Small intestine (tissue), 7 donors: ENCODE measurements at regions not wholly inside any gene's neighbourhood (a gene's known extent, or its start where the extent isn't known, plus 50 kb on each side); places are given as distances from the start of the nearest gene placed in this dataset.

Experiments
- DNase-seq, 2 donors: peaks; one replicate each; pipeline versions ENCODE4 v3.0.0 to v3.0.0-alpha.2; 2013
- FAIRE-seq: peaks from 2 replicates; lab custom pipeline; 2012; peaks lifted over from hg19 to GRCh38; lab: Jason Lieb, UNC
- H3K27ac ChIP-seq, 3 donors: one replicate each; pipeline ENCODE4 v1.5.1; 2013; ENCODE audit warnings: low read length in 2 of 3, mild to moderate bottlenecking in 2 of 3, control low read depth in 1 of 3, inconsistent platforms in 1 of 3, low read depth in 1 of 3, moderate library complexity in 1 of 3
- H3K27me3 ChIP-seq, 3 donors: one replicate each; pipeline ENCODE4 v1.6.1; 2013; ENCODE audit warnings: low read length in 3 of 3, inconsistent platforms in 1 of 3; ENCODE audit not compliant: control insufficient read depth in 3 of 3, insufficient read depth in 3 of 3
- H3K36me3 ChIP-seq, 3 donors: one replicate each; pipeline ENCODE4 v1.6.1; 2013; ENCODE audit warnings: low read length in 3 of 3, inconsistent platforms in 1 of 3, low read depth in 1 of 3, mild to moderate bottlenecking in 1 of 3, moderate library complexity in 1 of 3; ENCODE audit not compliant: control insufficient read depth in 3 of 3, insufficient read depth in 2 of 3
- H3K4me1 ChIP-seq, 3 donors: one replicate each; pipeline ENCODE4 v1.6.1; 2013; ENCODE audit warnings: low read length in 2 of 3, inconsistent platforms in 1 of 3, low read depth in 1 of 3, mild to moderate bottlenecking in 1 of 3, moderate library complexity in 1 of 3; ENCODE audit not compliant: control insufficient read depth in 3 of 3, insufficient read depth in 2 of 3
- H3K4me3 ChIP-seq, 3 donors: one replicate each; pipeline ENCODE4 v1.5.1; 2013; ENCODE audit warnings: low read length in 3 of 3, control low read depth in 1 of 3, inconsistent platforms in 1 of 3, low read depth in 1 of 3, mild to moderate bottlenecking in 1 of 3, moderate library complexity in 1 of 3
- H3K9me3 ChIP-seq, 2 donors: one replicate each; pipeline ENCODE4 v1.6.1; 2013; ENCODE audit warnings: low read depth in 1 of 2, low read length in 1 of 2; ENCODE audit not compliant: control insufficient read depth in 2 of 2, insufficient read depth in 1 of 2
- WGBS, 3 donors: extraction: QIAGEN DNeasy Blood & Tissue Kit; methylation state at CpG; one replicate each; pipeline ENCODE4 v1.1.7; 2013; 5-methylcytosine and 5-hydroxymethylcytosine counted together
- donor health status: healthy with polysubstance abuse.
- donor health status: control.
- donor health status: control.
- donor health status: Bipolar disorder and iron deficiency.
- donor health status: healthy.

- Histone ChIP-seq H3K9me3 (peaks cover 0 to 43% of the 10 kb centered on the region in 2 donors), H3K4me3 (no peak overlapping the region), H3K27ac (no peak overlapping the region), H3K27me3 (no peaks in the 10 kb centered on the region), H3K4me1 (no peaks in the 10 kb centered on the region), H3K36me3 (no peaks in the 10 kb centered on the region)
- DNase-seq (no peak), FAIRE-seq (no peak)
- WGBS, 3 donors = 79 to 87% (median 84%) methylated on average over 8 of the region's 8 CpGs
Measured at GRCh38 chr10:37640301-37640700, 217.1 kb downstream of the ZNF248 start.

- no peak for FAIRE-seq
- peaks cover 1 to 53% of the 10 kb centered on the region in 2 donors for H3K9me3 ChIP-seq
Measured at GRCh38 chr10:37639200-37639599, 218.2 kb downstream of the ZNF248 start.

GRCh38 chr10:37638569-37638968 is 218.8 kb downstream of the ZNF248 start:
- Histone ChIP-seq H3K36me3 (no peaks in the 10 kb centered on the region), H3K4me3 (no peak overlapping the region), H3K4me1 (no peaks in the 10 kb centered on the region), H3K9me3 (peaks cover 1 to 59% of the 10 kb centered on the region in 2 donors), H3K27me3 (no peaks in the 10 kb centered on the region), H3K27ac (no peak overlapping the region)
- 50 to 82% (median 62%) methylated on average over 1 of the region's 1 CpG for WGBS, 3 donors
- FAIRE-seq (no peak), DNase-seq (no peak)

More at GRCh38 chr10:37639200-37639599, 218.2 kb downstream of the ZNF248 start:
- WGBS, 3 donors = 70 to 83% (median 72%) methylated on average over 4 to 5 of the region's 5 CpGs
- DNase-seq = no peak
- Histone ChIP-seq H3K36me3 (no peaks in the 10 kb centered on the region), H3K4me3 (no peak overlapping the region), H3K27me3 (no peaks in the 10 kb centered on the region), H3K27ac (no peak overlapping the region), H3K4me1 (no peaks in the 10 kb centered on the region)

GRCh38 chr10:37634351-37634880 is 223.0 kb downstream of the ZNF248 start:
- Histone ChIP-seq H3K36me3 (no peaks in the 10 kb centered on the region), H3K4me3 (no peak overlapping the region), H3K27ac (no peak overlapping the region), H3K9me3 (peaks cover 1 to 43% of the 10 kb centered on the region in 2 donors), H3K4me1 (no peaks in the 10 kb centered on the region), H3K27me3 (no peaks in the 10 kb centered on the region)
- DNase-seq = no peak
- WGBS, 3 donors = 82 to 91% (median 83%) methylated on average over 20 of the region's 20 CpGs
- FAIRE-seq = no peak

GRCh38 chr10:37632641-37633040 is 224.8 kb downstream of the ZNF248 start:
- DNase-seq (no peak), FAIRE-seq (no peak)
- Histone ChIP-seq H3K36me3 (no peaks in the 10 kb centered on the region), H3K9me3 (peaks cover 1 to 31% of the 10 kb centered on the region in 2 donors), H3K4me3 (no peak overlapping the region), H3K27me3 (no peaks in the 10 kb centered on the region), H3K27ac (no peak overlapping the region), H3K4me1 (no peaks in the 10 kb centered on the region)
- WGBS, 3 donors = 81 to 89% (median 86%) methylated on average over 2 of the region's 2 CpGs

GRCh38 chr10:37623506-37623905 is 233.9 kb downstream of the ZNF248 start:
- FAIRE-seq (no peak), DNase-seq (no peak)
- Histone ChIP-seq H3K4me3 (no peak overlapping the region), H3K27ac (no peak overlapping the region), H3K36me3 (no peaks in the 10 kb centered on the region), H3K4me1 (no peaks in the 10 kb centered on the region), H3K9me3 (peaks cover 0 to 38% of the 10 kb centered on the region in 2 donors), H3K27me3 (no peaks in the 10 kb centered on the region)
- WGBS, 3 donors = 75 to 85% (median 83%) methylated on average over 5 of the region's 5 CpGs

GRCh38 chr10:37619336-37619735 is 238.1 kb downstream of the ZNF248 start:
- no peaks in the 10 kb centered on the region for H3K36me3 ChIP-seq
- H3K9me3 ChIP-seq = peaks cover 2 to 49% of the 10 kb centered on the region in 2 donors
- DNase-seq = no peak
- no peaks in the 10 kb centered on the region for H3K4me1 ChIP-seq
- no peaks in the 10 kb centered on the region for H3K27me3 ChIP-seq
- no peak overlapping the region for H3K4me3 ChIP-seq
- no peak overlapping the region for H3K27ac ChIP-seq
- no peak for FAIRE-seq
- WGBS, 3 donors = 46 to 48% (median 47%) methylated on average over 3 of the region's 3 CpGs

- DNase-seq (no peak), FAIRE-seq (no peak)
- H3K4me3 ChIP-seq = no peak overlapping the region
- H3K4me1 ChIP-seq = no peaks in the 10 kb centered on the region
- no peaks in the 10 kb centered on the region for H3K27me3 ChIP-seq
- peaks cover 0 to 23% of the 10 kb centered on the region in 2 donors for H3K9me3 ChIP-seq
- no peaks in the 10 kb centered on the region for H3K36me3 ChIP-seq
- H3K27ac ChIP-seq = no peak overlapping the region
- 67 to 82% (median 76%) methylated on average over 6 of the region's 6 CpGs for WGBS, 3 donors
Measured at GRCh38 chr10:37588299-37588698, 269.1 kb downstream of the ZNF248 start.

GRCh38 chr10:37584643-37585042 is 272.8 kb downstream of the ZNF248 start:
- H3K27ac ChIP-seq = no peak overlapping the region
- no peak overlapping the region for H3K4me3 ChIP-seq
- H3K9me3 ChIP-seq = peaks cover 0 to 25% of the 10 kb centered on the region in 2 donors
- H3K4me1 ChIP-seq = no peaks in the 10 kb centered on the region
- WGBS, 3 donors = 27 to 30% (median 27%) methylated on average over 4 of the region's 4 CpGs
- no peak for DNase-seq
- no peaks in the 10 kb centered on the region for H3K36me3 ChIP-seq
- no peaks in the 10 kb centered on the region for H3K27me3 ChIP-seq
- FAIRE-seq = no peak
